K562 (cell line): ENCODE measurements at regions not wholly inside any gene's neighbourhood (a gene's known extent, or its start where the extent isn't known, plus 50 kb on each side); places are given as distances from the start of the nearest gene placed in this dataset.

Source experiments
- FOXA3 ChIP-seq, 2 experiments: fragments of 450-650 bp in 1 of 2; sonication (generic) in 1 of 2; formaldehyde crosslinking; IDR thresholded peaks in 1 of 2; conservative IDR thresholded peaks in 1 of 2; 2 replicates each; pipeline versions ENCODE4 v1.4.0 to v1.8.0; 2020 to 2022; ENCODE audit warnings: mild to moderate bottlenecking in 2 of 2, missing genetic modification reagents in 1 of 2
- FOXK2 ChIP-seq, 2 experiments: fragments of 450-650 bp; IDR thresholded peaks in 1 of 2; conservative IDR thresholded peaks in 1 of 2; 2 replicates each; pipeline ENCODE4 v1.6.1; 2016; ENCODE audit warnings: low read depth in 2 of 2, mild to moderate bottlenecking in 1 of 2
- GTF2E2 ChIP-seq: fragments of 200-800 bp; sonication (Bioruptor generic); IDR thresholded peaks from 2 replicates; pipeline ENCODE4 v1.6.1; 2016; ENCODE audit warnings: missing genetic modification characterization, missing compliant biosample characterization
- HLTF ChIP-seq: fragments of 450-650 bp; IDR thresholded peaks from 2 replicates; pipeline ENCODE4 v1.6.1; 2016
- ID3 ChIP-seq, 2 experiments: fragments of 250-450 bp in 1 of 2; fragments of 450-650 bp in 1 of 2; sonication (Bioruptor Pico) in 1 of 2; IDR thresholded peaks; 2 replicates each; pipeline versions ENCODE4 v1.6.1 to v1.8.0; 2016 to 2021; ENCODE audit warnings: mild to moderate bottlenecking in 2 of 2, moderate library complexity in 2 of 2, missing compliant biosample characterization in 1 of 2, missing genetic modification characterization in 1 of 2
- KAT8 ChIP-seq: fragments of 450-650 bp; IDR thresholded peaks from 2 replicates; pipeline ENCODE4 v1.6.1; 2016; ENCODE audit warnings: low read depth, mild to moderate bottlenecking
- NCOA1 ChIP-seq: fragments of 450-650 bp; IDR thresholded peaks from 2 replicates; pipeline ENCODE4 v1.6.1; 2016; ENCODE audit warnings: low read depth
- NR1H2 ChIP-seq: sonication (generic); formaldehyde crosslinking; IDR thresholded peaks from 2 replicates; pipeline ENCODE4 v1.4.0; 2020; ENCODE audit warnings: mild to moderate bottlenecking, missing genetic modification reagents
- OTX1 ChIP-seq: fragments of 450-650 bp; formaldehyde crosslinking; IDR thresholded peaks from 2 replicates; pipeline ENCODE4 v1.4.0; 2022; ENCODE audit warnings: mild to moderate bottlenecking
- PHTF2 ChIP-seq: fragments of 250-450 bp; sonication (Bioruptor Pico); IDR thresholded peaks from 2 replicates; pipeline ENCODE4 v1.5.0; 2021; ENCODE audit warnings: mild to moderate bottlenecking
- PKNOX1 ChIP-seq: fragments of 450-650 bp; IDR thresholded peaks from 2 replicates; pipeline ENCODE4 v1.6.1; 2016
- RFX1 ChIP-seq: fragments of 450-650 bp; IDR thresholded peaks from 2 replicates; pipeline ENCODE4 v1.6.1; 2016; ENCODE audit warnings: mild to moderate bottlenecking, moderate library complexity
- RUNX1 ChIP-seq: sonication (generic); IDR thresholded peaks from 2 replicates; pipeline ENCODE4 v1.6.1; 2016; ENCODE audit warnings: antibody characterized with exemption, low read depth
- SMAD4 ChIP-seq: fragments of 250-450 bp; sonication (Bioruptor Pico); conservative IDR thresholded peaks from 2 replicates; pipeline ENCODE4 v1.8.0; 2021; ENCODE audit warnings: inconsistent platforms, mild to moderate bottlenecking, moderate library complexity
- SRSF7 ChIP-seq: fragments of 200-400 bp; formaldehyde crosslinking; optimal IDR thresholded peaks from 2 replicates; pipeline ENCODE3; 2017; ENCODE audit warnings: mild to moderate bottlenecking, low read depth, low read length
- TFAP4 ChIP-seq: sonication (generic); formaldehyde crosslinking; IDR thresholded peaks from 2 replicates; pipeline ENCODE4 v1.8.0; 2022; ENCODE audit warnings: missing genetic modification reagents, mild to moderate bottlenecking, moderate library complexity, borderline replicate concordance
- TRIM28 ChIP-seq: fragments of 450-650 bp; IDR thresholded peaks from 2 replicates; pipeline ENCODE4 v1.6.1; 2017
- ZBTB12 ChIP-seq: fragments of 250-450 bp; sonication (Bioruptor Pico); IDR thresholded peaks from 2 replicates; pipeline ENCODE4 v1.4.0; 2020
- ZBTB49 ChIP-seq: sonication (generic); formaldehyde crosslinking; IDR thresholded peaks from 2 replicates; pipeline ENCODE4 v1.8.0; 2022; ENCODE audit warnings: missing genetic modification reagents, mild to moderate bottlenecking, borderline replicate concordance
- ZNF165 ChIP-seq: fragments of 250-450 bp; sonication (Bioruptor Pico); IDR thresholded peaks from 2 replicates; pipeline ENCODE4 v1.4.0; 2020; ENCODE audit warnings: borderline replicate concordance
- ZNF316 ChIP-seq: fragments of 450-650 bp; IDR thresholded peaks from 2 replicates; pipeline ENCODE4 v1.6.1; 2016
- ZNF586 ChIP-seq: fragments of 450-650 bp; formaldehyde crosslinking; conservative IDR thresholded peaks from 2 replicates; pipeline ENCODE4 v1.4.0; 2020; ENCODE audit warnings: mild to moderate bottlenecking, moderate library complexity
- ZNF778 ChIP-seq: fragments of 450-650 bp; formaldehyde crosslinking; IDR thresholded peaks from 2 replicates; pipeline ENCODE4 v1.4.0; 2020; ENCODE audit warnings: mild to moderate bottlenecking, moderate library complexity

- TF ChIP-seq ZBTB12 (CRISPR knock-in tag) (no peak), RFX1 (no peak), HLTF (0 out of 2 replicates have a peak, but pooled peaks have one; percentile 40), ZNF165 (no peak), TRIM28 (0 out of 2 replicates have a peak, but pooled peaks have one; percentile 37), GTF2E2 (no peak), SMAD4 (no peak; the same call in 1 of the 2 replicates), RUNX1 (no peak), ZBTB49 (CRISPR knock-in tag) (no peak), NR1H2 (CRISPR knock-in tag) (0 out of 2 replicates have a peak, but pooled peaks have one; percentile 73), PKNOX1 (peak; percentile 24; the same call in 1 of the 2 replicates), NCOA1 (0 out of 2 replicates have a peak, but pooled peaks have one; percentile 36), ID3 (CRISPR knock-in tag; IDR thresholded peaks at IDR 0.05) (no peak), ID3 (tag; IDR thresholded peaks at IDR 0.05) (peak; percentile 83), TFAP4 (CRISPR knock-in tag) (no peak), PHTF2 (no peak), ZNF778 (CRISPR knock-in tag) (no peak), KAT8 (no peak), FOXK2 (conservative IDR thresholded peaks at IDR 0.05 in 1 of 2, IDR thresholded peaks at IDR 0.05 in 1 of 2; ENCODE audit: low read depth in 2 of 2) (peak in 1 of 2 experiments; percentile 75; a peak in 2 of 4 replicates), FOXA3 (CRISPR knock-in tag; conservative IDR thresholded peaks at IDR 0.05 in 1 of 2, IDR thresholded peaks at IDR 0.05 in 1 of 2) (no peak), ZNF316 (no peak), OTX1 (no peak), ZNF586 (CRISPR knock-in tag) (no peak), SRSF7 (no peak)
Observed at GRCh38 chr6:28816909-28817807, 106.6 kb downstream of the TRIM27 start (continued).
